ENCODE measurements at regions not wholly inside any gene's neighbourhood (a gene's known extent, or its start where the extent isn't known, plus 50 kb on each side); places are given as distances from the start of the nearest gene placed in this dataset.

- DNase-seq, result no peak
Measured at GRCh38 chr7:132733860-132734259, 157.6 kb upstream of the PLXNA4 start.

- no peak for DNase-seq
Measured at GRCh38 chr7:132732321-132732865, 156.1 kb upstream of the PLXNA4 start.

- no peak for DNase-seq
Measured at GRCh38 chr7:132730105-132730504, 153.8 kb upstream of the PLXNA4 start.

DNA sequence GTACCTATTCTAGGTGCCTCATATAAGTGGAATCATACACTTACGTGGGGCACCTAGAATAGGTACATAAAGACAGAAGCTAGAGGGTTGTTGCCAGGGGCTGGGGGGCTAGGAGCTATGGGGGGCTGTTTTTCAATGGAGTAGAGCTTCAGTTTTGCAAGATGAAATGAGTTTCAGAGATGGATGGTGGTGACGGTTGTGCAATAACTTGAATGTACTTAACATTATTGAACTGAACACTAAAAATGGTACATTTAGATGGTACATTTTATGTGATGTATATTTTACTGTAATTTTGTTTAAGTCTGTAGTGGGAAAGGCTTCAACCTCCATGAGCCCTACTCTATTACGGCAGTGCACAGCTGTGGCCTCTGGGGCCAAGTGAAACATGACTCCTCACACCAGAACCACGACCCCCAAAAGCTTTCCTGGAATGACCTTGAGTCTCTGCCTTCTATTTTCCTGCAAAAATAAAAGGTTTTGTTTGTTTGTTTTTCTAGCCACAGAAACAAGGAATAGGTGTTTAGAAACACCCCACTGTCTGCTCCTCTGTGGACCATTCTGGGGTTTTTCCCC is 147.3 kb upstream of the PLXNA4 start:
- no peak for DNase-seq

- no peak for DNase-seq
Measured at GRCh38 chr7:132720835-132721234, 144.6 kb upstream of the PLXNA4 start.

DNA sequence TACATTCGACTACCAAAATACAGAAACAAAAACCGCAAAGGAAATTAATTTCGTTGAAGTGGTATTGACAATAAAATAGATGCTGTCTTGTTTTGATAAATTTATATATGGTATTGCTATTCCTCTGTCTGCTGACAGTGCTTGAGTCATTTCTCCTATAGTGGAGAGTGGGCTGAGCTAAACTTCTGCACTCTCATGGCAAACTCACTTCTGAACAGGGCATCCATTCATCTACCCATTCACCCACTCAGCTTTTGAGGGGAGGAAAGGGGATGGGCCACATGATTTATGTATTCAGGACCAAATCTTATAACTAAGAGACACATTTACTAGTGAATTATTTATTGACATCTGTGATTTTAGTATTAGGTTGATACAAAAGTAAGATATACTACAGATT is 137.6 kb upstream of the PLXNA4 start:
- DNase-seq, result no peak

DNA sequence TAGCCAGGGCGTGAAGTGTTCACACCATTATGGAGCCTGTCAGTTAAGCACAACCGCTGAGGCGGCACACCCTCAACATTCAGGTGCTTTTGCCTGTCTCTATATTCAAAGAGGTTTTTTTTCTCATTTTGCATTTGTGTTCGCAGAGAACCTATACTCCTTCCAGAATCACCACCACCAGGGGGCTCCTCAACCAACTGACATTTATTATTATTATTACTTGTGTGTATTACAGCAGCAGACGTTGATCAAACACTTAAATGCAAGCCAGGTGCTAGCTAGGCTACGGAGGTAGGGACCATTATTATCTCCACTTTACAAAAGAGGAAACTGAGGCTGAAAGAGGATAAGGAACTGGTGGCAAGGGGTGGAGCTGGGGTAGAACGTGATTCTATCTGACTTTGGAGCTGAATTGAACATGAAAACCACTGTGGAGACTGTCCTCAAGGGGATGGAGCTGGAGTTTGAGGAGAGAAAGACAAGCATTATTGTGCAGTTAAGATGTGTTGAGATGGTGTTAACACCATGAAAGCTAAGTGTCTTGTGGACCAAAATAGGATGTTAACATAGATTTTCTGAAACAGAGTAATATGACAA is 133.8 kb upstream of the PLXNA4 start:
- DNase-seq, result no peak

DNA sequence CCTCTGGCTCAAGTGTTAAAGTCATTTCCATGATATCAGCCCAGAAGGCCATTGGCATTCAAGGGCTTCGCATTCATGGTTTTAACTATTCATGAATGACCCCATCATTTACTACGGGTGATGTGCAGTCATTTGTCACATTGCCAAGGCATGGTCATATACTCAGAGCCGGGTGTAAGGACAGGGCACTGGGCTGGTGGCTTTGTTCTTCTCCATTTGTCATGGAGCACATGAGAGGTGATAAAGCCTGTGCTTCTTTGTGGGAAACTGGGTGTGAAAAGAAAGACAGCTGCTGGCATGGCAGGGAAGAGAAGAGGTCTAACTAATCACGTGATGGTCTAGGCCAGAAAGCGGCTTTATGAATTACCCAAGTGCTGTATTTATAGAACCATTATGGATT is 132.2 kb upstream of the PLXNA4 start:
- DNase-seq, result no peak

- DNase-seq, result no peak
Measured at GRCh38 chr7:132705146-132705545, 128.9 kb upstream of the PLXNA4 start.

DNA sequence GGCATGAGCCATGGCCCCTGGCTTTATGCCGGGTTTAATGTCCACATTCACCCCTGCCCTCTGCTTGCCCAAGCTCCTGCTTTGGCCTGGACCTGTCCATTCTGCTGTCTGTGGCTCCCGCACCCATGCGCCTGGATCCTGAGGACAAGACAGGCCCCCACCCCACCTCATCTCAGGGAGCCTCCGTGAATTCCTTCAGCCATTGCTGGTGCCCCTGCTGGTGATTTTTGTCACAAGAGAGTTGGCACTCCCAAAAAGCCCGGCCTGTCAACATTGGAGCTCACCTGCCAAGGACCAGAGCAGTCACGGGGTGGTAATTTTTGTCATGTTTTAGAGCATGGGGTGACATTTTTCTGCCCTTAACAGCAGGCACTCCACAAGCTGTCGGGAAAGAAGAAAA is 127.5 kb upstream of the PLXNA4 start:
- no peak for DNase-seq

GRCh38 chr7:132697003-132697402 is 120.7 kb upstream of the PLXNA4 start:
- DNase-seq, result no peak

GRCh38 chr7:132696332-132696731 is 120.1 kb upstream of the PLXNA4 start:
- DNase-seq, result no peak

GRCh38 chr7:132691201-132691600 is 114.9 kb upstream of the PLXNA4 start:
- no peak for DNase-seq

DNA sequence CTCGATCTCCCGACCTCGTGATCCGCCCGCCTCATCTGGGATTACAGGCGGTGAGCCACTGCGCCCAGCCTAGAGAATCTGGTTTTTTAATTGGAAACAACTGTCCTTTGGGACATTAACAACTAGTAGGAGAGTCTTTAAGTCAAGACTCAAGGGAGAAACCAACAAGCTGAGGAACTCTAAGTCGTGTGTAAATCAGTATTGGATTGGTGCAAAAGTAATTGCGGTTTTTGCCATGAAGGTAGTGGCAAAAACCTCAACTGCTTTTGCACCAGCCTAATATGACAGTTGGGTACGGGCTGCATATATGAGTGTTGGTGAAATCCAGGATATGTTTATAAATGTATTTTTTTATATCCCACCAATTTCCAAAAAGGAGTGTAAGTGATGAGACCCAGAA is 113.9 kb upstream of the PLXNA4 start:
- DNase-seq, result no peak

- DNase-seq, result no peak
Measured at GRCh38 chr7:132687981-132688383, 111.7 kb upstream of the PLXNA4 start.

DNA sequence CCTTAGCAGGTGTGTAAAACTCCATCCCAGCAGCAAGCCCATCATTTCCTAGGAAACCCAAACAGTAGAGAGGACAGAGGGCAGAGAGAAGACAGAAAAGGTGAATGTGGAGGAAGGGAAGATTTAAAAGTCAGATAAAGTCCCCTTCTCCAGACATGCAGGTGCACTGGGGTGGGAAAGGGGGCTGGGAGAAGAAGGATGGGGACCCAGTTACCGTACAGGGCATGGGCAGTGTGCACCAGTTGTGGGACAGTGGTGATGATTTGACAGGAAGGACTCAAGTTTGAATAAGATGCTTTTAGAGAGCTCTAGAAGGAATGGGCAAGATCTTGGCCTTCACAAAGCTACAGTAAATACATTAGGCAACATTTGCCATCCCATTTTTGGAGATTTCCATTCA is 110.7 kb upstream of the PLXNA4 start:
- no peak for DNase-seq

DNA sequence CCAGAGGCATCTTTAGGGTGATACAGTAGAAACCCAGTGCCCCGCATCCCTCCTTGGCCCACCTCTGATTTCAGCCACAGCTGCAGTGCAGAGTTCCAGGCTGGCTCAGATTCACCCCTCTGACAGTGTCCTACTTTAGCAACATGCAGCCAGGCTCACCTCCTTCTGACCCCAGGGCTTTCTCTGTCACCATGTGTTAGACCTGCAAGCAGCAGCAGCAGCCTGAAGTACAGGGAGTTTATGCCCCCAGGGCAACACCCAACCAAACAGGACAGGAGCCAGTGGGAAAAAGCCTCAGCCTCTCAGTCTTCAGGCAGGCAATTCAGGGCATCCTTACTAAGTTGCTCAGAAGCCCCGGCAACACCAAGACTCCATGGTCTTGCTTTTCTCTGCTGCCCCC is 109.0 kb upstream of the PLXNA4 start:
- no peak for DNase-seq

- no peak for DNase-seq
Measured at GRCh38 chr7:132683896-132684690, 107.8 kb upstream of the PLXNA4 start.

DNA sequence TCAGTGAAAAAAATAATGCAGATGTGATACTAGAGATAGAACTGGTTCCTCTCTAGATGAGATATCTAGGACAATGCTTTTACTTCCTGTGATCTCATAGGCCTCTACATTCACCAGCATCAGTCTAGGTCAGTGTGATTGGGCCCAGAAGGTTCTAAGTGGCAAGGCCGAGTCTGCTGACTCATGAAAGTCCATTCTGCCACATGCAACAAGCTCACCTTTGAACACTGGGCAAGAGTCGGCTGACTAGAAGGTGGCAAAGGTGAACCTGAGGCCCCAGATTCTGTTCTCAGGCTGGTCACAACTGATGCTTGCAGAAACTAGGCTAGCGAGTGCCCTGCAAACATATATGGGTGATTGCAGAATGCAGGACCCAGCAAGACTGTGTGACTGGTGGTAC is 105.7 kb upstream of the PLXNA4 start:
- no peak for DNase-seq

DNA sequence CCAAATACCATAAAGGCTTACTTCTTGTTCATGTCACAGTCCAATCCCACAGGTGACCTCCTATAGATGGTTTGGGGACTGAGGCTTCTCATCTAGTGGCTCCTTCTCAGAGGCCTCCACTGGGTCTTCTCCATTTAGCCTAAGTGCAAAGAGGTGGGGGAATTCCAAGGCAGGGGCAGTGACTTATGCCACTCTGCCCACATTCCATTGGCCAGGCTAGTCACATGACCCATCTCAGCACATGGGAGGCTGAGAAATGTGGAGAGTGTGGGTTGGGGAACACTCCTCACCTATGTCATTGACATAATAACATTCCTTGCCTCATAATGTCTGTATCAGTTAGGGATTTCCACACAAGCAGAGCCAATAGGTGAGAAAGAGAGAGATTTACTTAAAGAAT is 104.3 kb upstream of the PLXNA4 start:
- DNase-seq, result no peak

DNA sequence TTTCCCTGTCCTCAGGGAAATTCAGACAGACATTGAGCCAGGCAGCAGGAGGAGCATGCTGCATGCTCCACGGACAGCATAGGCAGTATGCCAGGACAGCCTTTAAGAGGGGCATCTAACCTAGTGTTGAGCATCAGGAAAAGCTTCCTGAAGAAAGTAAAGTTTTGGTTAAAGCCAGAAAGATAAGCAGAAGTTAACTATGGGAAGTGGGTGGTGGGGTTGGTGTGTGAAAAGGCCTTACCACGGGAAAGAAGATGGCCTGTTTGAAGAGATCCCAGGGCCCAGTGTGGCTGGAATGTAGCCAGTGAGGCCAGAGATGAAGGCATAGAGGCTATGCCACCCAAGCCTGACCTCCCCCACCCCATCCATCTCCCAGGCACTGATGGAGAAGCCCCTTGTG is 102.4 kb upstream of the PLXNA4 start:
- no peak for DNase-seq

GRCh38 chr7:132677918-132678317 is 101.6 kb upstream of the PLXNA4 start:
- no peak for DNase-seq

DNA sequence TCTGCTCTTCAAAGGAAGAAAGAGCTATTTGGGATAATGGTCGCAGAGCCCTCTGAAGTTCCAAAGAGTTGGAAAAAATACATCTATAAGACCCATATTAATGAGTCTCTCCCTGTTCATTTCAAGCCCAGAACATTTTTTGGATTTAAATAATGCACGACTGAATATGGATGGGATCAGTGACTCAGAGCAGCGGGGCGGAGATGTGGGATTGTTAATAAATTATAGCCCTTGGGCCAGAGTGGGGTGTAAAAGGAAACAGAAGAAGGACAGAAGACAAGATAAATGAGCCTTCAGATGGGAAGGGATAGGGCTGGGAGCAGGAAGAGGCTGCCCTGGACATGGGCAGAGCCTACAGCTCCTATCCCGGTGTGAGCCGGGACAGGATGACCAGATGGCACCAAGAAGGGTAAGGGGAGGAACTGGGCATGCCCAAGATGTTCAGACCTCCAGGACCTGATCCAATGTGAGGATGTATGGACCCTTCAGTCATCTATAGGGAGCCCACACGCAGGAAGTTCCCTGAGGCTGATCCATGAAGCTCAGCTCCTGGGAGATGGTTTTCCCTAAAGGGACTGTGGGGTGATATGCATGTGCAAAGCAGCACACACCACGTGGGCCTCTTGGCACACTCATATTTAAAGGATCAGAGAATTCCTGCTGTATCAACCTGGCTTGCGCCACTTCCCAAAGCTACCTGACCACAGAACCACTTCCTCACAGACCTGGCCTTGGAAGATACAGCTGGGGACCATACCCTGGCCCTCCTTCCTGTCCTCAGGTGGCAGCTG is 96.1 kb upstream of the PLXNA4 start:
- DNase-seq, result no peak

All from activated CD4-positive, alpha-beta T cell treated with anti-CD3 and anti-CD28 coated beads for 4 hours (primary cell).